Prostate gland (tissue), 2 donors: ENCODE measurements at regions not wholly inside any gene's neighbourhood (a gene's known extent, or its start where the extent isn't known, plus 50 kb on each side); places are given as distances from the start of the nearest gene placed in this dataset.

Source experiments
- DNase-seq: peaks from one replicate; pipeline ENCODE4 v3.0.0-alpha.2; 2019; ENCODE audit warnings: low spot score
- H3K27ac ChIP-seq, 2 donors: fragments of 200-600 bp; sonication (generic); 2 replicates each; pipeline ENCODE4 v1.5.1; 2017 to 2019
- H3K27me3 ChIP-seq: fragments of 200-600 bp; sonication (generic); replicated peaks from 2 replicates; pipeline ENCODE4 v1.5.1; 2019; ENCODE audit not compliant: insufficient read depth
- H3K36me3 ChIP-seq, 2 donors: fragments of 200-600 bp; sonication (generic); 1 replicate in 1 of 2; 2 replicates in 1 of 2; pipeline versions ENCODE4 v1.5.1 to v1.8.1; 2017 to 2019
- H3K4me1 ChIP-seq: fragments of 200-600 bp; sonication (generic); replicated peaks from 2 replicates; pipeline ENCODE4 v1.5.1; 2019
- H3K4me3 ChIP-seq, 2 donors: fragments of 200-600 bp; sonication (generic); 2 replicates each; pipeline ENCODE4 v1.5.1; 2017 to 2019
- H3K9me3 ChIP-seq: fragments of 200-600 bp; sonication (generic); 2 replicates; pipeline ENCODE4 v1.5.1; 2017
- CTCF ChIP-seq, 4 experiments: fragments of 200-600 bp in 2 of 4; fragments of 450-650 bp in 2 of 4; sonication (generic) in 2 of 4; IDR thresholded peaks; 1 replicate in 3 of 4; 2 replicates in 1 of 4; pipeline ENCODE4 v1.5.1; 2016 to 2019; ENCODE audit warnings: antibody characterized with exemption in 4 of 4, mild to moderate bottlenecking in 2 of 4, moderate library complexity in 2 of 4
- POLR2A ChIP-seq: fragments of 450-650 bp; IDR thresholded peaks from one replicate; pipeline ENCODE4 v1.6.1; 2016; ENCODE audit warnings: antibody characterized with exemption, mild to moderate bottlenecking
- POLR2AphosphoS5 ChIP-seq: sonication (generic); formaldehyde crosslinking; IDR thresholded peaks from one replicate; pipeline ENCODE4 v1.6.1; 2017; ENCODE audit warnings: antibody characterized with exemption
- WGBS: methylation state at CpG from one replicate; pipeline ENCODE4 v1.1.5; 2018; 5-methylcytosine and 5-hydroxymethylcytosine counted together
- intact Hi-C: fragments of 100-400 bp; cut with DNase I; formaldehyde crosslinking; loops from one replicate; pipeline ENCODE4 v1.14.2; 2022

GRCh38 chrX:46016296-46016695 is 528.9 kb downstream of the ZNF674 start:
- intact Hi-C loops, result no loop called here
- DNase-seq, result no peak
- 95% methylated on average over 13 of the region's 18 CpGs for WGBS
- H3K4me1 ChIP-seq, result no peaks in the 10 kb centered on the region
- H3K36me3 ChIP-seq, result no peaks in the 10 kb centered on the region
- H3K4me3 ChIP-seq, result no peak overlapping the region
- no peaks in the 10 kb centered on the region for H3K27me3 ChIP-seq
- no peak overlapping the region for H3K27ac ChIP-seq
- H3K9me3 ChIP-seq, result no peaks in the 10 kb centered on the region
- TF ChIP-seq POLR2AphosphoS5 (no peak), CTCF (IDR thresholded peaks at IDR 0.05) (no peak), POLR2A (no peak)

- no peaks in the 10 kb centered on the region for H3K9me3 ChIP-seq
- no peaks in the 10 kb centered on the region for H3K27me3 ChIP-seq
- DNase-seq, result no peak
- no peaks in the 10 kb centered on the region for H3K36me3 ChIP-seq
- intact Hi-C loops, result no loop called here
- WGBS, result 52% methylated on average over 2 of the region's 2 CpGs
- TF ChIP-seq CTCF (IDR thresholded peaks at IDR 0.05) (no peak), POLR2AphosphoS5 (no peak), POLR2A (no peak)
- no peaks in the 10 kb centered on the region for H3K4me1 ChIP-seq
- no peak overlapping the region for H3K27ac ChIP-seq
- H3K4me3 ChIP-seq, result no peak overlapping the region
These were observed 529.6 kb downstream of the ZNF674 start for GRCh38 chrX:46015653-46016052.

- Histone ChIP-seq H3K36me3 (no peaks in the 10 kb centered on the region), H3K27me3 (no peaks in the 10 kb centered on the region), H3K9me3 (no peaks in the 10 kb centered on the region), H3K4me1 (no peaks in the 10 kb centered on the region), H3K27ac (no peak overlapping the region), H3K4me3 (no peak overlapping the region)
- TF ChIP-seq POLR2AphosphoS5 (no peak), POLR2A (no peak), CTCF (IDR thresholded peaks at IDR 0.05) (no peak)
- intact Hi-C loops, result no loop called here
- 74% methylated on average over 2 of the region's 2 CpGs for WGBS
- no peak for DNase-seq
These were observed 552.7 kb downstream of the ZNF674 start for GRCh38 chrX:45992402-45993123.

GRCh38 chrX:45986971-45987370 is 558.2 kb downstream of the ZNF674 start:
- no peak for DNase-seq

More at GRCh38 chrX:45986971-45987370, 558.2 kb downstream of the ZNF674 start:
- no peak overlapping the region for H3K4me3 ChIP-seq
- H3K27me3 ChIP-seq, result no peaks in the 10 kb centered on the region
- no peaks in the 10 kb centered on the region for H3K9me3 ChIP-seq
- H3K36me3 ChIP-seq, result no peaks in the 10 kb centered on the region
- no peak for TF ChIP-seq CTCF (IDR thresholded peaks at IDR 0.05)
- no peak for TF ChIP-seq POLR2A
- no peaks in the 10 kb centered on the region for H3K4me1 ChIP-seq
- 91% methylated on average over 2 of the region's 2 CpGs for WGBS
- H3K27ac ChIP-seq, result no peak overlapping the region
- intact Hi-C loops, result no loop called here
